ENCODE measurements at regions not wholly inside any gene's neighbourhood (a gene's known extent, or its start where the extent isn't known, plus 50 kb on each side); places are given as distances from the start of the nearest gene placed in this dataset.
A peak's percentile ranks its signal among the peaks of the same experiment; 100 is the strongest.
"Not testable (repeated sequence)": the region's sequence is repeated elsewhere in the genome, so short reads cannot be mapped to it uniquely, and the experiment has no call there.

- peaks cover 21% of the 10 kb centered on the region for H3K4me1 ChIP-seq (ENCODE audit: control insufficient read depth, insufficient read depth, low read length)
- H3K36me3 ChIP-seq (ENCODE audit: control insufficient read depth, insufficient read depth, low read length): no peaks in the 10 kb centered on the region
- H3K9me3 ChIP-seq (replicated peaks; ENCODE audit: control insufficient read depth, low read depth, low read length): no peaks in the 10 kb centered on the region
- DNase-seq: no peak
- no peak overlapping the region for H3K4me3 ChIP-seq (ENCODE audit: low read length)
- H3K27ac ChIP-seq (ENCODE audit: low read length): no peak overlapping the region
- peaks cover 2% of the 10 kb centered on the region for H3K27me3 ChIP-seq (ENCODE audit: control insufficient read depth, insufficient read depth, low read length)
- 100% methylated on average over 1 of the region's 3 CpGs for WGBS (ENCODE audit: insufficient coverage)
These were observed 537.1 kb upstream of the ID2 start for GRCh38 chr2:8144785-8145184.

- H3K36me3 ChIP-seq (ENCODE audit: control insufficient read depth, insufficient read depth, low read length): not testable (repeated sequence)
These were observed 536.5 kb upstream of the ID2 start for GRCh38 chr2:8145375-8145774.

DNA sequence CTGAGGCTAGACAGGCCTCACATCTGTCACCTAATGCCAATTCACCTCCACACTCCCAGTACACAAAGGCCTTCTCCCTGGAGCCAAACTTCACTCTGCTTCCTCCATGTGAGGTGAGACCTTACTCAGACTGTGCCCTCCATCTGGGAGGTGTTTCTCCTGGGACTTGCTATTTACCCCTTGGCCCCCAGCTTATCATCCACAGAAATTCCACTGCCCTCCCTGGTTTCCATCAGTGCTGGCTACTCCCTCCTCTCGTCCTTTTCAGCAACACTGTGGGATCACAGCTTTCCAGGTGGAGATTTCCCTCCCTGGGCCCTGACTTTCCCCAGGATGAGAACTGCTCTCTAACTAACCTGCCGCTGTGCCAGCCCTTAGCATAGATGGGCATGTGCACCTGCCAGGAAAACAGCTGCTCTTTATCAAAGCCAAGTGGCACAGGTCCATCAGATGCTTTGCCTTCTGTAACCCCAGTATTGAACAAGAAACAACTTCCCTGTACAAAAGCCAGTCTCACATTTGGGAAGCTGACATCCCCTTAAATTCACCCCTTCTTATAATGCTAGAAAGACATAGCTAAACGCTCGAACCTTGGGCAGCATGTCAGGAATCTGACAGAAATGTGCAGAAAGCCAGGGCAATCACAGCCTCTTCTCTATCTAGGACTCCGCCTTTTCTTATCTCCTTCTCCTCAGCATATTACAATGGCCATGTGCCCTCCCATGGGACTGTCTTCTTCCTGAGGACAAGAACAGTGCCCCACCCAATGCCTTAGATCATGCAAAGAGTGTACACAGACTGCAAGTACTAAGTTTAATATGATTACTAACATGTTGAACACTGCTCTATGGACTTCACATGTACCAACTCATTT, 535.5 kb upstream of the ID2 start:
- H3K27me3 ChIP-seq (ENCODE audit: control insufficient read depth, insufficient read depth, low read length): peaks cover 2% of the 10 kb centered on the region
- no peak overlapping the region for H3K27ac ChIP-seq (ENCODE audit: low read length)
- 56% methylated on average over 4 of the region's 5 CpGs for WGBS (ENCODE audit: insufficient coverage)
- no peaks in the 10 kb centered on the region for H3K36me3 ChIP-seq (ENCODE audit: control insufficient read depth, insufficient read depth, low read length)
- no peak overlapping the region for H3K4me3 ChIP-seq (ENCODE audit: low read length)
- peak; percentile 62 for DNase-seq
- H3K4me1 ChIP-seq (ENCODE audit: control insufficient read depth, insufficient read depth, low read length): peaks cover 25% of the 10 kb centered on the region
- no peaks in the 10 kb centered on the region for H3K9me3 ChIP-seq (replicated peaks; ENCODE audit: control insufficient read depth, low read depth, low read length)

More at GRCh38 chr2:8145375-8145774, 536.5 kb upstream of the ID2 start:
- H3K4me1 ChIP-seq (ENCODE audit: control insufficient read depth, insufficient read depth, low read length): peaks cover 25% of the 10 kb centered on the region
- H3K27me3 ChIP-seq (ENCODE audit: control insufficient read depth, insufficient read depth, low read length); DNase-seq; H3K4me3 ChIP-seq (ENCODE audit: low read length); H3K9me3 ChIP-seq (replicated peaks; ENCODE audit: control insufficient read depth, low read depth, low read length); H3K27ac ChIP-seq (ENCODE audit: low read length): not testable (repeated sequence)
- WGBS (ENCODE audit: insufficient coverage): no CpG with 5 or more reads among the region's 2 CpGs

GRCh38 chr2:8148260-8149006, 533.4 kb upstream of the ID2 start:
- Histone ChIP-seq H3K4me1 (ENCODE audit: control insufficient read depth, insufficient read depth, low read length) (peaks cover 20% of the 10 kb centered on the region), H3K27ac (ENCODE audit: low read length) (no peak overlapping the region), H3K36me3 (ENCODE audit: control insufficient read depth, insufficient read depth, low read length) (no peaks in the 10 kb centered on the region), H3K4me3 (ENCODE audit: low read length) (no peak overlapping the region), H3K27me3 (ENCODE audit: control insufficient read depth, insufficient read depth, low read length) (peaks cover 2% of the 10 kb centered on the region), H3K9me3 (replicated peaks; ENCODE audit: control insufficient read depth, low read depth, low read length) (no peaks in the 10 kb centered on the region)
- no peak for DNase-seq
- WGBS (ENCODE audit: insufficient coverage): 71% methylated on average over 1 of the region's 8 CpGs

DNA sequence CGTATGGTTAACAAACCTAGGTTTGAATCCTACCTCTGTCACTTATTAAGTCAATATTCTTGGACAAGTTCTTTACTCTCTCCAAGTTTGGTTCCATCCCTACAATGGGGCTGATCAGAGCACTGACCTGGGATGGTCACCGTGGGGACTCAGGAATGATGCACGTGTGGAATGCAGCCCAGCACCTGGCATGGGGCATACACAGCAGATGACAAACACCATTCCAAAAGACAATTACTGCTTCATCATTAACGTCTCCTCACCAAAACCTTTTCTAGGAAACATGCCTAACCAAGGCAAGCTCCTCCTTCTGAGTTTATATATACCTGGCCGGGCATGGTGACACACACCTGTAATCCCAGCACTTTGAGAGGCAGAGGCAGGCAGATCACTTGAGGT, 532.9 kb upstream of the ID2 start:
- Histone ChIP-seq H3K27ac (ENCODE audit: low read length) (no peak overlapping the region), H3K27me3 (ENCODE audit: control insufficient read depth, insufficient read depth, low read length) (peaks cover 2% of the 10 kb centered on the region)
- WGBS (ENCODE audit: insufficient coverage): 98% methylated on average over 4 of the region's 5 CpGs

GRCh38 chr2:8149985-8150539, 531.8 kb upstream of the ID2 start:
- H3K36me3 ChIP-seq (ENCODE audit: control insufficient read depth, insufficient read depth, low read length): no peaks in the 10 kb centered on the region
- no peak overlapping the region for H3K27ac ChIP-seq (ENCODE audit: low read length)
- WGBS (ENCODE audit: insufficient coverage): 13% methylated on average over 9 of the region's 9 CpGs
- DNase-seq: peak; percentile 72
- peaks cover 2% of the 10 kb centered on the region for H3K27me3 ChIP-seq (ENCODE audit: control insufficient read depth, insufficient read depth, low read length)
- H3K9me3 ChIP-seq (replicated peaks; ENCODE audit: control insufficient read depth, low read depth, low read length): no peaks in the 10 kb centered on the region
- H3K4me3 ChIP-seq (ENCODE audit: low read length): no peak overlapping the region
- peaks cover 18% of the 10 kb centered on the region for H3K4me1 ChIP-seq (ENCODE audit: control insufficient read depth, insufficient read depth, low read length)

More for the DNA sequence above, 532.9 kb upstream of the ID2 start:
- Histone ChIP-seq H3K4me1 (ENCODE audit: control insufficient read depth, insufficient read depth, low read length) (peaks cover 20% of the 10 kb centered on the region), H3K4me3 (ENCODE audit: low read length) (no peak overlapping the region), H3K9me3 (replicated peaks; ENCODE audit: control insufficient read depth, low read depth, low read length) (no peaks in the 10 kb centered on the region), H3K36me3 (ENCODE audit: control insufficient read depth, insufficient read depth, low read length) (no peaks in the 10 kb centered on the region)
- DNase-seq: no peak

DNA sequence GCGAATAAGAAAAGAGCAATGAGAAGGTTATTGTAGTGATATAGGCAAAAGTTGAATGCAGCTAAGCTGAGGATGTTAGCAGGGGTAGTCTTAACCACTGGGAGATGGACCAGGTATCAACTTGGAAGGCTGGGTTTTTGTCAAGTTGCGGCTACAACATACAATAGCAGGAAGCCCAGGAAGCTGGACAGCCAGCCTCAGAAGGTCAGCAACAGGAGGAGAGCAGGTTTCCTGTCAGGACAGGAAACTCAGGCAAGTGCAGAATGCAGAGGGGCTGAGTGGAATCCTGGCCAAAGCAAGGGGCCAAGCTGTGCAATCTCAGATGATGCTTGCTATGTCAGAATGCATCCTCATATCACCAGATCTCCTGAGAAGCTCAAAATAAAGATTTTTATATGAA, 530.0 kb upstream of the ID2 start:
- Histone ChIP-seq H3K36me3 (ENCODE audit: control insufficient read depth, insufficient read depth, low read length) (no peaks in the 10 kb centered on the region), H3K9me3 (replicated peaks; ENCODE audit: control insufficient read depth, low read depth, low read length) (peaks cover 2% of the 10 kb centered on the region), H3K27me3 (ENCODE audit: control insufficient read depth, insufficient read depth, low read length) (peaks cover 2% of the 10 kb centered on the region), H3K27ac (ENCODE audit: low read length) (no peak overlapping the region), H3K4me3 (ENCODE audit: low read length) (no peak overlapping the region), H3K4me1 (ENCODE audit: control insufficient read depth, insufficient read depth, low read length) (peaks cover 8% of the 10 kb centered on the region)
- 86% methylated on average over 2 of the region's 2 CpGs for WGBS (ENCODE audit: insufficient coverage)
- no peak for DNase-seq

DNA sequence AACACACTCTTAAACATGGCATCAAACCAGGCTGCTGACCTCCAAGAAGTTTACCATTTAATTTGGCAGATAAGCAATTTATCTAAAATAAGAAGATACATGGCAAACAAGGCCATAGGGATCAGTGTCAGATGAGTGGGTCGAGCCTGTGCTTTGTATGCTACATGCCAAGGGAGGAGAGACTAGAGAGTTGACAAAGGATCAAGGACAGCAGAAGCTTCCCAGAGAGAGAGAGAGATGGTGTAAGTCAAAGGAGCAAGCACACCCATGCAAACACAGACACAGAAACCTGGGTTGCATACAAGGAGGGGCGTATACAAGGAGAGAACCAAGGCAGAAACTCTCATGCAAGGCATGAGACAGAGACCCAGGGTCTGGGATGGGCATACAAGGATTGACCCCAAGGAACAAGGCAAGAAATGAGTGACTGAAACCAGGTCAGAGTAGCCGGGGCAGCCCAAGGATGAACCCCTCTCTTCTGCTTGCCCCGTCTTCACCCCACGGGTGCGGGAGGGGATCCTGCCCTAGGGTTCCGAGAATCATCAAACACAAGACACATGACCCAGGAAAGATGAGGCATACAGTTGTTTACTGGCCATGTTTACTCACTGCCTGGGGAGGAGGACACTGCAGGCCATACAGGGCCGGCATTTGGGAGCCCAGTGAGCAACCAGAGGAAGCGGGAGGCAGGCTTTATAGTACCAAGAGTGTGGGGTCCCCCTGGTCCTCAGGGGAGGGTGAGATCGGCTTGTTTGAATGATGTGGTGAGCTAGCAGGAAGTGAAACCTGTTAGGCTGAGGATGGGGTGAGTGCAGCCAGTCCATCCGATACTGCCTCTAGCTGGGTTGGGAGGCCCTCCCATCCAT, 529.2 kb upstream of the ID2 start:
- Histone ChIP-seq H3K27me3 (ENCODE audit: control insufficient read depth, insufficient read depth, low read length) (peaks cover 2% of the 10 kb centered on the region), H3K4me3 (ENCODE audit: low read length) (no peak overlapping the region), H3K36me3 (ENCODE audit: control insufficient read depth, insufficient read depth, low read length) (no peaks in the 10 kb centered on the region), H3K9me3 (replicated peaks; ENCODE audit: control insufficient read depth, low read depth, low read length) (peaks cover 5% of the 10 kb centered on the region), H3K4me1 (ENCODE audit: control insufficient read depth, insufficient read depth, low read length) (peaks cover 8% of the 10 kb centered on the region), H3K27ac (ENCODE audit: low read length) (no peak overlapping the region)
- WGBS (ENCODE audit: insufficient coverage): 79% methylated on average over 7 of the region's 11 CpGs
- DNase-seq: no peak

DNA sequence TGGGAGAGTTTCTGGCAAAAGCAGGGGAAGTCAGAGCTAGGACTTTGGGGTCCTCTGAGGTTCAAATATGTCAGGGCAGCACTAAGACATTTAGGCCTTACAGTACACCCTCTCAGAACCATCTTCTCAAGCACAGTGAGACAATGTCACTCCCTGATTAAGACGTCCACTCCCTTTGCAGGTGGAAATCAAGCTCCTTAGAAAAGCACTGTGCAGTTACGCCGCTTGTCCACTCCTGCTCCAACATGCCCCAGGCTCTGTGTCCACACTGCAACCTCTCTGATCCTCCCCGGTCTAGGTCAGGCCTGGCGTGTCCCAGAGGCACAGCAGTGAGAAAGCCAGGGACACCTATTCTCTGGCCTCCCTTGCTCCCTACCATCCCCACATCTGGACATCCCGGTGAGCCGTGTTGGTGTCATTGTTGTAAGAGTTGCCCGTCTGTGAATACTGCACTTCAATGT, 528.6 kb upstream of the ID2 start:
- Histone ChIP-seq H3K4me3 (ENCODE audit: low read length) (no peak overlapping the region), H3K9me3 (replicated peaks; ENCODE audit: control insufficient read depth, low read depth, low read length) (peaks cover 5% of the 10 kb centered on the region), H3K27ac (ENCODE audit: low read length) (no peak overlapping the region), H3K4me1 (ENCODE audit: control insufficient read depth, insufficient read depth, low read length) (peaks cover 8% of the 10 kb centered on the region), H3K27me3 (ENCODE audit: control insufficient read depth, insufficient read depth, low read length) (peaks cover 2% of the 10 kb centered on the region), H3K36me3 (ENCODE audit: control insufficient read depth, insufficient read depth, low read length) (no peaks in the 10 kb centered on the region)
- WGBS (ENCODE audit: insufficient coverage): 96% methylated on average over 7 of the region's 8 CpGs
- no peak for DNase-seq

Data from muscle of leg (tissue), 3 donors.